OCI-LY7 (cell line): ENCODE measurements at regions not wholly inside any gene's neighbourhood (a gene's known extent, or its start where the extent isn't known, plus 50 kb on each side); places are given as distances from the start of the nearest gene placed in this dataset.

Experiments
- EZH2phosphoT487 ChIP-seq: fragments of 200-600 bp; sonication (generic); IDR thresholded peaks from 2 replicates; pipeline ENCODE4 v1.6.1; 2018; ENCODE audit warnings: low read depth, borderline replicate concordance, mild to moderate bottlenecking, mixed run types, antibody characterized with exemption, low read length, moderate library complexity, mixed read lengths
- TF ChIP-seq, protein P1 (sequence below): fragments of 200-600 bp; sonication (generic); conservative IDR thresholded peaks from 2 replicates; pipeline ENCODE4 v1.5.1; 2014; ENCODE audit warnings: mild to moderate bottlenecking, antibody characterized with exemption, low read length, moderate library complexity, mixed read lengths

DNA sequence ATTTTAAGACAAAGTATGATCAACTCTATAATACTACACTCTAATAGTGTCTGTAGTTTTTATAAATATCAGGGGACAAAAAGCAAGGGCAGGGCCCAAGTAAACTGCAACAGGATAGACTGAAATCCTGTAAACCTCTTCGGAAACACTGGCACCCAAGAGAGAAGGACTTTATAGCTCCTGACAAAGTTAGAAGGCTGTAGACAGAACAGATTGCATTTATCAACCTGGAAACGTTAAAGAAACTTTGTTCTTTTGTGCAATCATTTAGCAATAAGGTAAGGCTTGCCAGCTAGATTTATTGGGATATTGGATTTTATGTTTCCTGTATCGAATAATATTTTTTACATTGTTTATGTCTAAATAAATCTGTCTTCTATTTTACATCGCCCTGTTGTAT, 91.8 kb upstream of the MAN2A1 start:
- TF ChIP-seq, protein P1, sequence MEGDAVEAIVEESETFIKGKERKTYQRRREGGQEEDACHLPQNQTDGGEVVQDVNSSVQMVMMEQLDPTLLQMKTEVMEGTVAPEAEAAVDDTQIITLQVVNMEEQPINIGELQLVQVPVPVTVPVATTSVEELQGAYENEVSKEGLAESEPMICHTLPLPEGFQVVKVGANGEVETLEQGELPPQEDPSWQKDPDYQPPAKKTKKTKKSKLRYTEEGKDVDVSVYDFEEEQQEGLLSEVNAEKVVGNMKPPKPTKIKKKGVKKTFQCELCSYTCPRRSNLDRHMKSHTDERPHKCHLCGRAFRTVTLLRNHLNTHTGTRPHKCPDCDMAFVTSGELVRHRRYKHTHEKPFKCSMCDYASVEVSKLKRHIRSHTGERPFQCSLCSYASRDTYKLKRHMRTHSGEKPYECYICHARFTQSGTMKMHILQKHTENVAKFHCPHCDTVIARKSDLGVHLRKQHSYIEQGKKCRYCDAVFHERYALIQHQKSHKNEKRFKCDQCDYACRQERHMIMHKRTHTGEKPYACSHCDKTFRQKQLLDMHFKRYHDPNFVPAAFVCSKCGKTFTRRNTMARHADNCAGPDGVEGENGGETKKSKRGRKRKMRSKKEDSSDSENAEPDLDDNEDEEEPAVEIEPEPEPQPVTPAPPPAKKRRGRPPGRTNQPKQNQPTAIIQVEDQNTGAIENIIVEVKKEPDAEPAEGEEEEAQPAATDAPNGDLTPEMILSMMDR = no peak
- TF ChIP-seq EZH2phosphoT487 = no peak
